Nephron (organoid): ENCODE measurements at regions not wholly inside any gene's neighbourhood (a gene's known extent, or its start where the extent isn't known, plus 50 kb on each side); places are given as distances from the start of the nearest gene placed in this dataset.

Experiments
- H3K27ac Mint-ChIP-seq, 3 experiments: 2 replicates each; pipeline ENCODE4 v1.8.0; 2020; ENCODE audit warnings: mixed read lengths in 3 of 3, mild to moderate bottlenecking in 2 of 3, moderate library complexity in 1 of 3
- H3K27me3 Mint-ChIP-seq: 2 replicates; pipeline ENCODE4 v1.8.0; 2021; ENCODE audit warnings: low read depth, mild to moderate bottlenecking, moderate library complexity, mixed read lengths
- H3K36me3 Mint-ChIP-seq: 2 replicates; pipeline ENCODE4 v1.8.0; 2020; ENCODE audit warnings: low read depth, mixed read lengths
- H3K4me1 Mint-ChIP-seq: 2 replicates; pipeline ENCODE4 v1.8.0; 2020; ENCODE audit warnings: mixed read lengths
- H3K4me3 Mint-ChIP-seq, 3 experiments: 2 replicates each; pipeline ENCODE4 v1.8.0; 2020; ENCODE audit warnings: mild to moderate bottlenecking in 3 of 3, mixed read lengths in 3 of 3, moderate library complexity in 2 of 3
- H3K9me3 Mint-ChIP-seq: 2 replicates; pipeline ENCODE4 v1.8.0; 2020; ENCODE audit warnings: mixed read lengths
- TF ChIP-seq, protein P1 (sequence below), 3 experiments: fragments of 200-600 bp; sonication (generic); IDR thresholded peaks; one replicate each; pipeline ENCODE4 v1.5.0; 2021; ENCODE audit warnings: antibody characterized with exemption in 3 of 3; ENCODE audit not compliant: unreplicated experiment in 3 of 3

DNA sequence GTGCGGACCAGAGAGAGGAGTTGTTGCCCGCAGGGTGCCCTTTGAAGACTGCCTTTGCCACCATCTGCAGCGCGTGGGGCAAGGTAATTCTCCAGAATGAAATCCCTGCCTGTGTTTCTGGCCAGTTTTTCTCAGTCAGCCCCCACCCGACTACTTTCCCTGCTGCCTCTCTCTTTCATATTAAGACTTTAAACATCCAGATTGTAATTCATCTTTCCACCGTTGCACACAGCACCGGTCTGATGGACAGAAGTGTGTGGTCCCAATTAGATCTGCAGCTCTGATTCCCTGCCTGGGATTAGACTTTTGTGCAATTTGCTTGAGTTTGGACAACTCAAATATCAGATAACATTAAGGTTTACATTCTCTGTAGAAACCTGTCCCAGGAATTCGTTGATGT lies 489.0 kb downstream of the QKI start:
- Mint-ChIP-seq H3K27ac (peak overlapping the region; percentile 67 to 92 (median 77)), H3K9me3 (no peaks in the 10 kb centered on the region), H3K4me1 (peaks cover 45% of the 10 kb centered on the region), H3K36me3 (no peaks in the 10 kb centered on the region), H3K4me3 (peak overlapping the region in 1 of 3 experiments; percentile 49), H3K27me3 (peaks cover 13% of the 10 kb centered on the region)
- TF ChIP-seq, protein P1, sequence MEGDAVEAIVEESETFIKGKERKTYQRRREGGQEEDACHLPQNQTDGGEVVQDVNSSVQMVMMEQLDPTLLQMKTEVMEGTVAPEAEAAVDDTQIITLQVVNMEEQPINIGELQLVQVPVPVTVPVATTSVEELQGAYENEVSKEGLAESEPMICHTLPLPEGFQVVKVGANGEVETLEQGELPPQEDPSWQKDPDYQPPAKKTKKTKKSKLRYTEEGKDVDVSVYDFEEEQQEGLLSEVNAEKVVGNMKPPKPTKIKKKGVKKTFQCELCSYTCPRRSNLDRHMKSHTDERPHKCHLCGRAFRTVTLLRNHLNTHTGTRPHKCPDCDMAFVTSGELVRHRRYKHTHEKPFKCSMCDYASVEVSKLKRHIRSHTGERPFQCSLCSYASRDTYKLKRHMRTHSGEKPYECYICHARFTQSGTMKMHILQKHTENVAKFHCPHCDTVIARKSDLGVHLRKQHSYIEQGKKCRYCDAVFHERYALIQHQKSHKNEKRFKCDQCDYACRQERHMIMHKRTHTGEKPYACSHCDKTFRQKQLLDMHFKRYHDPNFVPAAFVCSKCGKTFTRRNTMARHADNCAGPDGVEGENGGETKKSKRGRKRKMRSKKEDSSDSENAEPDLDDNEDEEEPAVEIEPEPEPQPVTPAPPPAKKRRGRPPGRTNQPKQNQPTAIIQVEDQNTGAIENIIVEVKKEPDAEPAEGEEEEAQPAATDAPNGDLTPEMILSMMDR (IDR thresholded peaks at IDR 0.05; ENCODE audit: unreplicated experiment in 3 of 3): no peak

DNA sequence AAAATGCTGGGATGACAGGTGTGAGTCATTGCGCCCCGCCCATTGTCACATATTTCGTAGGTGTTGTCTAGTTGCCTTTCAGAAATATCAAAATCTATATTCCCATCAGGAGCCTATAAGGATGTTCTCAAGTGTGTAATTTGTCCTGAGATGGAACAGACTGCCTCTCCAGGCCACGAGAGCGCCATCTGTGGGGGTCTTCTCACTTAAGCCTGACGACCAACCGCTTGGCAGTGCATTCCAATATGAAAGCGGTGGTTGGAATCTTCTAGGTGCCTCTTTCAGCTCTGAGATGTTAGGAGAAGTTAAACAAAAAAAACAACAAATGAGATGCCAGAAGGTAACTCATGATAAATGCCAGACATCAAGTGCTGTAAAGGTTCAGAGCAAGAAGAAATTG lies 488.5 kb downstream of the QKI start:
- TF ChIP-seq, protein P1 (IDR thresholded peaks at IDR 0.05; ENCODE audit: unreplicated experiment in 3 of 3): no peak
- Mint-ChIP-seq H3K9me3 (peaks cover 5% of the 10 kb centered on the region), H3K27ac (peak overlapping the region; percentile 67 to 92 (median 77))

DNA sequence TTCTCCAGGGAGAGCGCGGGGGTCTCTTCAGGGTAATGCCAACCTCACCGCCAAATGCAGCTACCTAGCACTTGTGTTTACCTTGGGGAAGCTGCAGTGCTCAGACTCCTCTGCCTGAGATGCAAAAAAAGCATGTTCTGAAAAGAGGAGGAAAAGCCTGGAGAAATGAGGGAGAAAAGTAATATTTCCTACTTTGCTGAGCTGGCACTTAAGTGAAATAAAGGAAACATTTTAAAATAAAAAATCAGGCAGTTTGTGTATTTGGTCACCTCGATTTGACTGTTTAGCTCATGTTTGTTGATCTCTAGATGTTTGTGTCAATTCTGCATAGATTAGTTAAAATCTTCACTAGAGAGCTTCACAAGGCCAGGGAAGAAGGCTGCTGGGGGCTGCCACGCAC lies 487.2 kb downstream of the QKI start:
- no peaks in the 10 kb centered on the region for H3K36me3 Mint-ChIP-seq
- H3K4me3 Mint-ChIP-seq: no peak overlapping the region

More for the DNA sequence above, 488.5 kb downstream of the QKI start:
- Mint-ChIP-seq H3K4me3 (peak overlapping the region in 1 of 3 experiments; percentile 49), H3K36me3 (no peaks in the 10 kb centered on the region), H3K27me3 (peaks cover 11% of the 10 kb centered on the region), H3K4me1 (peaks cover 40% of the 10 kb centered on the region)

DNA sequence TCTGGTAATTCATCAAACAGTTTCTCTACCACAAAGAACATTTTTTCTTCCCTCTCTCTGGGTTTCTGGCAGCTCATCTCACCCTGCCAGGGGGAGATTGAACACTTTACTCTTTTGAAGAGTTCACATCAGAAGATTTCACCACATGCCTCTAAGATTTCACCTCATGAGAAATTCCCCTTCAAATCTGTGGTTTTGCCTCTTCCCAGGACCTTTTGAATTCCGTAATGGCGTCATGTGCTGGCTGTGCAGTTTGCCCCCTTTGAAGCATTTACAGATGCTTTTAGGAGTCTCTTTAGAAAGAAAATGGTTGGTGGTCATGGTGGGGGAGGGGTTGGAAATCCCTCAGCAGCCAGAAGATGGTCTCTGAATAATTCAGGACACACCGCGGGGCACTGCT lies 486.1 kb downstream of the QKI start:
- H3K4me3 Mint-ChIP-seq: no peak overlapping the region
- peaks cover 34% of the 10 kb centered on the region for H3K4me1 Mint-ChIP-seq
- H3K27me3 Mint-ChIP-seq: peaks cover 7% of the 10 kb centered on the region
- TF ChIP-seq, protein P1 (IDR thresholded peaks at IDR 0.05; ENCODE audit: unreplicated experiment in 3 of 3): no peak
- H3K9me3 Mint-ChIP-seq: peaks cover 5% of the 10 kb centered on the region
- no peaks in the 10 kb centered on the region for H3K36me3 Mint-ChIP-seq
- peak overlapping the region; percentile 12 to 91 (median 34) for H3K27ac Mint-ChIP-seq

More for the DNA sequence above, 487.2 kb downstream of the QKI start:
- peaks cover 5% of the 10 kb centered on the region for H3K9me3 Mint-ChIP-seq
- peaks cover 7% of the 10 kb centered on the region for H3K27me3 Mint-ChIP-seq
- H3K4me1 Mint-ChIP-seq: peaks cover 37% of the 10 kb centered on the region
- TF ChIP-seq, protein P1 (IDR thresholded peaks at IDR 0.05; ENCODE audit: unreplicated experiment in 3 of 3): no peak
- H3K27ac Mint-ChIP-seq: no peak overlapping the region

DNA sequence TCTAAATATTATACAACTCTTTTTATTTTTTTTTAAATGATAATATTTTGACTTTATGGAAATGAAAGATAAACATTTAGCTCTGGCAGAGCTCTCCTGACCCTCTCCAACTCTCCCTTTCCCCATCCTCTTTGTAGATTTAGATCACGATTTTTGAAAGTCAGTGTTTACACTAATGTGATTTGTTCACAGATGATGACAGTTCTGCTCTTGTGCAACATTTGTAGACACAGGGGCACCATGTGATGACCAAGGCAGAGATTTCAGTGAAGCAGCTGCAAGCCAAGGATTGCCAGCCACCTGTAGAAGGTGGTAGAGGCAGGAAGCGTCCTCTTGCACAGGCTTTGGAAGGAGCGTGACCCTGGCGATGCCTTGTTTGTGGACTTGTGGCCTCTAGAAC lies 483.2 kb downstream of the QKI start:
- Mint-ChIP-seq H3K27ac (no peak overlapping the region), H3K9me3 (peaks cover 5% of the 10 kb centered on the region), H3K4me1 (peaks cover 14% of the 10 kb centered on the region), H3K27me3 (no peaks in the 10 kb centered on the region), H3K36me3 (no peaks in the 10 kb centered on the region), H3K4me3 (no peak overlapping the region)
- TF ChIP-seq, protein P1 (IDR thresholded peaks at IDR 0.05; ENCODE audit: unreplicated experiment in 3 of 3): no peak

DNA sequence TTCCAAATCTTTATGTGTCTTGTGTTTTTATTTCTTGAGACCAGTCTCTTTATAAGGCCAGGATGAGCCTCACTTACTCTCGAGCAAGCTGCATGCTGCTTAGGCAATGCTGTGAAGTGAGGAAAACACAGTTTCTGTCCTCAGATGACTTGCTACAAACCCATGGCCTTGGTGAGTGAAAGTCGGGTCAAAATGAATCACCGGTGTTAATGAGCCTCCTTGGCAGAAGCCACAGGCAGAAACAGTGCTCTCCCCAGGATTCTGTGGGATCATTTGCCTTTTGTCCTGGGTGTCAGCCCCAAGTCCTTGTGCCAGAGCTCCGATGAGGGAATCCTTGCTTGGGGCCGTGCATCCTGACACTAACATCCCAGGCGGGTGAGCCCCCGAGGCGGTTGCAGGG lies 482.5 kb downstream of the QKI start:
- H3K4me3 Mint-ChIP-seq: no peak overlapping the region
- H3K27ac Mint-ChIP-seq: no peak overlapping the region
- TF ChIP-seq, protein P1 (IDR thresholded peaks at IDR 0.05; ENCODE audit: unreplicated experiment in 3 of 3): no peak
- H3K9me3 Mint-ChIP-seq: peaks cover 5% of the 10 kb centered on the region
- H3K4me1 Mint-ChIP-seq: peaks cover 14% of the 10 kb centered on the region
- H3K36me3 Mint-ChIP-seq: no peaks in the 10 kb centered on the region
- H3K27me3 Mint-ChIP-seq: no peaks in the 10 kb centered on the region
